ENCODE measurements at regions not wholly inside any gene's neighbourhood (a gene's known extent, or its start where the extent isn't known, plus 50 kb on each side); places are given as distances from the start of the nearest gene placed in this dataset.

DNA sequence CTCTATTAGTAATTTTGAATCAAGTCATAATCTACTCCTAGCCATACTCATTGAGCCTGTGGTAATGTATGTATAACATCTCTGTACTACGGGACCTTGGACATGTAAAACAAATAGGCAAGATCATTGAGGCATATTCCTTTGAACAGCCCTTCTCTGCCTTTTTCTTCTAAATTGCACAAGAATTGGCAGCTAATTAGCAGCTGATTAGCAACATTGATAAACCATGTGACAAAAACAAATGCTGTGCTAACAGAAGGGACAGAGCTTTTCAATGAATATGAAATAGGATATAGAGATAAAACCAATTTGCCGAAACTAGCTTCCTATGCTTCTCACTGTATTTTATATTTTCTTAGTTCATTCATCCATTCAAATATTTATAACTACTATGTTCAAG is 1474.2 kb downstream of the FAM181B start:
- TF ChIP-seq, protein P1, sequence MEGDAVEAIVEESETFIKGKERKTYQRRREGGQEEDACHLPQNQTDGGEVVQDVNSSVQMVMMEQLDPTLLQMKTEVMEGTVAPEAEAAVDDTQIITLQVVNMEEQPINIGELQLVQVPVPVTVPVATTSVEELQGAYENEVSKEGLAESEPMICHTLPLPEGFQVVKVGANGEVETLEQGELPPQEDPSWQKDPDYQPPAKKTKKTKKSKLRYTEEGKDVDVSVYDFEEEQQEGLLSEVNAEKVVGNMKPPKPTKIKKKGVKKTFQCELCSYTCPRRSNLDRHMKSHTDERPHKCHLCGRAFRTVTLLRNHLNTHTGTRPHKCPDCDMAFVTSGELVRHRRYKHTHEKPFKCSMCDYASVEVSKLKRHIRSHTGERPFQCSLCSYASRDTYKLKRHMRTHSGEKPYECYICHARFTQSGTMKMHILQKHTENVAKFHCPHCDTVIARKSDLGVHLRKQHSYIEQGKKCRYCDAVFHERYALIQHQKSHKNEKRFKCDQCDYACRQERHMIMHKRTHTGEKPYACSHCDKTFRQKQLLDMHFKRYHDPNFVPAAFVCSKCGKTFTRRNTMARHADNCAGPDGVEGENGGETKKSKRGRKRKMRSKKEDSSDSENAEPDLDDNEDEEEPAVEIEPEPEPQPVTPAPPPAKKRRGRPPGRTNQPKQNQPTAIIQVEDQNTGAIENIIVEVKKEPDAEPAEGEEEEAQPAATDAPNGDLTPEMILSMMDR (IDR thresholded peaks at IDR 0.05; ENCODE audit: control extremely low read depth, extremely low read depth, low read depth, missing control alignments) = no peak
- ChIA-PET CTCF (no interaction called here), POLR2A (no interaction called here)
- DNase-seq (ENCODE audit: extremely low spot score) = no peak

DNA sequence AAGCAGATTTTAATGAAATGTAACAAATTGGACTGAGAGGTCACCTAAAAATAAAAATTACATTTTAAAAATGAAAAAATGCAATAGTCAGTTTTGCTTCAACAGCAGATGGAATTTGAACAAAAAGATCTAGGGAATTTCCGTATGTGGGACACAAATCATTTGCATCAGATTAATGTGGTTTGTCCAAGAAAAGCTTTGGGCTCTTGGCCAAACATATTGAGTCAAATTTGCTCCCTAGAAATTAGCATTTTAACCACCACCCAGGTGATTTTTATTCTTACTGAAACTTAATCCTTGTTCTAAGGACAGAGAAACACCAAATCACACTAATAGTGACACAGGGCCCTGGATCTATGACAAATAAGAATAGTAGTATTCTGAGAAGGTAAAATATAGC is 1477.8 kb downstream of the FAM181B start:
- no peak for DNase-seq (ENCODE audit: extremely low spot score)
- TF ChIP-seq, protein P1 (IDR thresholded peaks at IDR 0.05; ENCODE audit: control extremely low read depth, extremely low read depth, low read depth, missing control alignments) = no peak
- CTCF ChIA-PET = no interaction called here
- POLR2A ChIA-PET = no interaction called here

DNA sequence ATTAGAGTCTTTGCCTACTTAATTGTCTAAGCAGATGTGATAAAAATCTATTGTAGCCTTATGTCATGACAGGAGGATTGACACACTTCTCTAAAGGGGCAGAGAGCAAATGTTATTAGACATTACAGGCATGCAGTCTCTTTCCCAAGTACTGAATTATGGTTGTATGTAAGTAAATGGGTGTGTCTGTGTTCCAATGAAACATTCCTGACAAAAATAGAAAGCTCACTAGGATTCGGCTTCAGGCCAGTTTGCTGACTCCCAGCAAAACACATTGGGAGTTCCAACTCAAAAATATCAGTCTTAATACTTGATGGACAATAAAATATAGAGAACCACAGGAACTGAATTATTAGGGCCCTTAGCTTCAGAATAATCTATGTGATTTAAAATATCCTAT is 1480.4 kb downstream of the FAM181B start:
- ChIA-PET CTCF (no interaction called here), POLR2A (no interaction called here)
- TF ChIP-seq, protein P1 (IDR thresholded peaks at IDR 0.05; ENCODE audit: control extremely low read depth, extremely low read depth, low read depth, missing control alignments) = no peak
- DNase-seq (ENCODE audit: extremely low spot score) = no peak

DNA sequence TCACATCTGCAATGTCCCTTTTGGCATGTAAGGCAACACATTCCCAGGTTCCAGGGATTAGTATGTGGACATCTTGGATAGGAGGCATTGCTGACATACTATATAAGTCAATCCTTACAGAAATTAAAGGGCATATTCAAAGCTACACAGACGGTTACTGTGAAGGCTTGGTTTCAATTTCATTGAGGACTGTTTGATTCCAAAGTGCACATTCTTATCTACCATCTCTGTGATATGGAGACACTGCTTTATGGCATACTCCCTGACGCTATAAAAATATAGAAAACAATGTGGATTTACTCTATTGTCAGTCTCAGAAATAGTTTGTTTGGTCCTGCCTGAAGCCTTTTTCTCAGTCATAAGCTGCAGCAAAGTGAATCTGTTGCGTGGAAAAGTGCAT is 1486.7 kb downstream of the FAM181B start:
- DNase-seq (ENCODE audit: extremely low spot score) = no peak
- ChIA-PET POLR2A (no interaction called here), CTCF (no interaction called here)
- TF ChIP-seq, protein P1 (IDR thresholded peaks at IDR 0.05; ENCODE audit: control extremely low read depth, extremely low read depth, low read depth, missing control alignments) = no peak

DNA sequence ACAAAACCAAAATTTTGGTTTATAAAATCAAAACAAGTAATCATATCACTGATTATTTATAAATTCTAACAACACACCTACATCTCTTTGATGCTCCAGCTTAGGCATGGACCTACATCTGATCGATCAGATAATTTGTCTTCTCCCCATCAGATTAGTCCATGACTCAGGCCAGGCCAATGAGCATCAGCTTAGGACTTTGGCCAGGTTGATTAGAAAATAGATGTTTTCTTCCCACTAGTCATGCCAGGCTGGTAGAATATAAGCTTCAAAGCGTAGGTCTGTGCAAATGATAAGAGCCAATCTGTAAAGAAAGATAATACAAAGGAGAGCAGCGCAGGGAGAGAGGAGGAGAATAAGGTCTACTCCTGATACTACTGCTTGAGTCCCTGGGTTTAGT is 1487.9 kb downstream of the FAM181B start:
- TF ChIP-seq, protein P1 (IDR thresholded peaks at IDR 0.05; ENCODE audit: control extremely low read depth, extremely low read depth, low read depth, missing control alignments) = no peak
- DNase-seq (ENCODE audit: extremely low spot score) = no peak
- ChIA-PET CTCF (interaction anchor here (1.0 to 1.4 kb wide), 2 partner anchors 9 to 13 kb away, joined by 3 to 7 read pairs; no protein-coding TSS in a partner anchor), POLR2A (no interaction called here)

DNA sequence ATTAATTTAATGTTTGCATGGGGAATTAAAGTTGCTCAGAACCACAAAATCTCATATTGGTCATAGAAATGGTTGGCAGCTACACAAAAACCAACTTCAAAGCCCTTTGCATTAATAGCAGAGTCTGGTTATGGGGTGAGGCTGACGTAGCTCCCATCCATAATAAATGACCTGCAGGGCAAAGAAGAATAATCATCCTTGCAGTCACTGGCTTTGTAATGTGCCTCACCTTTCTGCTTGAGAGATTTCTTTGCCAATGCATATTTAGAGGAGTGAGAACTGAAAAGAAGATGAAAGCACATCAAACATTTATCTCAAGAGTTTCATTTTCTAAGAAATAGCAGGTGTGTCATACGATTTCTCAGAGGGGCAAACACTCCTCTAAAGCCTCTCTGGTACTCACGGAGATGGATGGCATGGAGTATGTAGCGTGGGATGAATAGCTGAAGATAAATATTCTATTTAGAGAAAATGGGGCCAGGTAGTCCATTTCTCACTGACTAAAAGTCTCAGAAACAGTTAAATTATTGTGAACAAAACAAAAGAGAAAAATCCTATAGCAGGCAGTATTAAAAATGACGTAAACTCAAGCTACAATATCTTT is 1491.9 kb downstream of the FAM181B start:
- ChIA-PET CTCF (no interaction called here), POLR2A (no interaction called here)
- no peak for DNase-seq (ENCODE audit: extremely low spot score)
- TF ChIP-seq, protein P1 (IDR thresholded peaks at IDR 0.05; ENCODE audit: control extremely low read depth, extremely low read depth, low read depth, missing control alignments) = no peak
